ENCODE measurements at regions not wholly inside any gene's neighbourhood (a gene's known extent, or its start where the extent isn't known, plus 50 kb on each side); places are given as distances from the start of the nearest gene placed in this dataset.

DNA sequence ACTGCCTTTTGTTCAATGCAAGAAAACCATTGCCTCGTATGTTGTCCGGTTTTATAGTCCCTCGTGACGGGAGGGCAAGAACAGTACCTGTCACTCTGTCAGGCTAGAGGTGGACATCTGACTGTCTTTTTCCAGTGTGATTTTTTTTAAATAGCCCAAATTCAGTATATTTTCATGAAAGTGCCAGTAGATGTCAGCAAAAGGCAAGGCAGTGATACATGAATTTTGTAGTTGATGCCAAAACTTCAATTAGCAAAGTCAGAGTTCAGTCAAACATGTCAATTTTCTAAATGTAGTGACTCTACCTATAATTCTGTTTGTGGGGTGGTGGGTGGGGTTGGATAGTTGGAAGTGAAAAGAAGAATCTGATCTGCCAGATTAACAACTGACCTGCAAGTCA lies 296.0 kb upstream of the MC4R start:
- Histone ChIP-seq H3K18ac (ENCODE audit: low read length) (no peak overlapping the region), H3K9ac (ENCODE audit: low read length) (no peak overlapping the region), H3K4me1 (ENCODE audit: control insufficient read depth in 1 of 2, insufficient read depth in 2 of 2, low read length in 2 of 2) (no peaks in the 10 kb centered on the region), H2BK120ac (ENCODE audit: insufficient read depth, low read length, poor library complexity) (no peak overlapping the region), H3K79me2 (ENCODE audit: control insufficient read depth, insufficient read depth, low read length, poor library complexity) (no peaks in the 10 kb centered on the region), H2AK5ac (ENCODE audit: low read length) (no peak overlapping the region), H4K12ac (ENCODE audit: low read depth, low read length) (no peak overlapping the region), H3K23ac (ENCODE audit: low read length) (no peak overlapping the region), H3K27me3 (ENCODE audit: insufficient read depth, low read length) (no peaks in the 10 kb centered on the region), H2BK5ac (ENCODE audit: low read depth, low read length, poor library complexity) (no peak overlapping the region), H2BK12ac (ENCODE audit: low read length) (no peak overlapping the region), H2AFZ (ENCODE audit: insufficient read depth, low read length, poor library complexity) (no peak overlapping the region), H3K79me1 (ENCODE audit: low read length) (no peaks in the 10 kb centered on the region), H3K4me3 (ENCODE audit: low read depth, low read length) (no peak overlapping the region), H3K27ac (ENCODE audit: low read depth, low read length) (no peak overlapping the region), H4K91ac (ENCODE audit: low read depth, low read length) (no peak overlapping the region), H3K9me3 (ENCODE audit: insufficient read depth, low read depth, low read length) (peaks cover 1% of the 10 kb centered on the region), H3K4ac (ENCODE audit: low read depth, low read length) (no peak overlapping the region), H4K8ac (ENCODE audit: low read depth, low read length) (no peak overlapping the region), H3K36me3 (ENCODE audit: control insufficient read depth in 1 of 2, insufficient read depth in 2 of 2, low read length in 2 of 2) (no peaks in the 10 kb centered on the region), H3K4me2 (ENCODE audit: low read length) (no peak overlapping the region), H3K14ac (ENCODE audit: low read length) (no peak overlapping the region)
- WGBS (ENCODE audit: extremely low coverage, insufficient coverage, insufficient read length) = no CpG with 5 or more reads among the region's 4 CpGs
- DNase-seq = no peak

DNA sequence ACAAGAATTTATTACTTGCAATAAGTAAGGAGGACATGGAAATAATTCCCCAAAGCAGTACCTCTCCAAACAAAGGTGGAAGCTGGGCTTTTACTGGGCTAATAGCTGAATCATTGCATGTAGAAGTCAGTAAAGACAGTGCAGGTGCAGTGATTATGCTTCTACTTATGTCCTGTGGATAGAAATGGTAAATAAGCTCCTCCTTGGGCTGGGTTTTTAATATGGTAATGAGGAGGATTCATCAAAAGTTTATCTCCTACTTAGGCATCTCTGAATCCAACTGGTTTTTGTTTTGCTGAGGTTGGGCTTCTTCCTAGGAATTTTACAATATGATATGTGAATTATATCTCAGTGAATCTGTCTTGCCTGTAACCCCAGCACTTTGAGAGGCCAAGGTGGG lies 297.4 kb upstream of the MC4R start:
- H3K79me2 ChIP-seq (ENCODE audit: control insufficient read depth, insufficient read depth, low read length, poor library complexity) = no peaks in the 10 kb centered on the region
- no peak overlapping the region for H3K4me3 ChIP-seq (ENCODE audit: low read depth, low read length)
- no peak overlapping the region for H3K4ac ChIP-seq (ENCODE audit: low read depth, low read length)
- H2BK12ac ChIP-seq (ENCODE audit: low read length) = no peak overlapping the region
- H2AK5ac ChIP-seq (ENCODE audit: low read length) = no peak overlapping the region
- H3K9me3 ChIP-seq (ENCODE audit: insufficient read depth, low read depth, low read length) = no peaks in the 10 kb centered on the region
- H2BK5ac ChIP-seq (ENCODE audit: low read depth, low read length, poor library complexity) = no peak overlapping the region
- no peaks in the 10 kb centered on the region for H3K79me1 ChIP-seq (ENCODE audit: low read length)
- H3K27me3 ChIP-seq (ENCODE audit: insufficient read depth, low read length) = no peaks in the 10 kb centered on the region
- H2BK120ac ChIP-seq (ENCODE audit: insufficient read depth, low read length, poor library complexity) = no peak overlapping the region
- no peaks in the 10 kb centered on the region for H3K36me3 ChIP-seq (ENCODE audit: control insufficient read depth in 1 of 2, insufficient read depth in 2 of 2, low read length in 2 of 2)
- H3K4me2 ChIP-seq (ENCODE audit: low read length) = no peak overlapping the region
- H3K4me1 ChIP-seq (ENCODE audit: control insufficient read depth in 1 of 2, insufficient read depth in 2 of 2, low read length in 2 of 2) = no peaks in the 10 kb centered on the region
- DNase-seq = no peak
- H3K14ac ChIP-seq (ENCODE audit: low read length) = no peak overlapping the region
- H3K18ac ChIP-seq (ENCODE audit: low read length) = no peak overlapping the region
- no peak overlapping the region for H4K8ac ChIP-seq (ENCODE audit: low read depth, low read length)
- no peak overlapping the region for H2AFZ ChIP-seq (ENCODE audit: insufficient read depth, low read length, poor library complexity)
- H3K23ac ChIP-seq (ENCODE audit: low read length) = no peak overlapping the region
- H4K12ac ChIP-seq (ENCODE audit: low read depth, low read length) = no peak overlapping the region
- no peak overlapping the region for H4K91ac ChIP-seq (ENCODE audit: low read depth, low read length)
- H3K9ac ChIP-seq (ENCODE audit: low read length) = no peak overlapping the region
- no peak overlapping the region for H3K27ac ChIP-seq (ENCODE audit: low read depth, low read length)

DNA sequence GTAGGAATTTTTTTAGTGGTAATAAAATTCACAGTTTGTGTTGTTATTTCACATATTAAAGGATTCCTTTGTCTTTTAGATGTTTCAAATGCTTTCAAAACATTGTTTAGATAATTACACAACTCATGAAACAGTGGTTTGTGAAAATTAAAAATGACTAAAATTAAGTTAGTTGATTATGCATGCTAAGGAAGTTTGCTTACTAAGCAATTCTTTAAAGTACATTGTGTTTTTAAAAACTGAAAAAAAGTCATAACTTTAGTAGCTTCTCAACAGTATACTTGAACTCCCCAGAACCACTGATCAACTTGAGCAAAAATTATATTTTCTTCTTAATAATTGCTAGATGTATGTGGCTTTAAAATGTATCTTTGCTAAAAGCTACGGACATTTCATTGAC lies 298.4 kb upstream of the MC4R start:
- Histone ChIP-seq H3K36me3 (ENCODE audit: control insufficient read depth in 1 of 2, insufficient read depth in 2 of 2, low read length in 2 of 2) (no peaks in the 10 kb centered on the region), H3K4ac (ENCODE audit: low read depth, low read length) (no peak overlapping the region), H3K9ac (ENCODE audit: low read length) (no peak overlapping the region), H4K8ac (ENCODE audit: low read depth, low read length) (no peak overlapping the region), H4K91ac (ENCODE audit: low read depth, low read length) (no peak overlapping the region), H3K79me2 (ENCODE audit: control insufficient read depth, insufficient read depth, low read length, poor library complexity) (no peaks in the 10 kb centered on the region), H3K14ac (ENCODE audit: low read length) (no peak overlapping the region), H3K4me1 (ENCODE audit: control insufficient read depth in 1 of 2, insufficient read depth in 2 of 2, low read length in 2 of 2) (no peaks in the 10 kb centered on the region), H3K9me3 (ENCODE audit: insufficient read depth, low read depth, low read length) (no peaks in the 10 kb centered on the region), H2AK5ac (ENCODE audit: low read length) (no peak overlapping the region), H2BK5ac (ENCODE audit: low read depth, low read length, poor library complexity) (no peak overlapping the region), H2BK120ac (ENCODE audit: insufficient read depth, low read length, poor library complexity) (no peak overlapping the region), H4K12ac (ENCODE audit: low read depth, low read length) (no peak overlapping the region), H3K4me3 (ENCODE audit: low read depth, low read length) (no peak overlapping the region), H3K23ac (ENCODE audit: low read length) (no peak overlapping the region), H2AFZ (ENCODE audit: insufficient read depth, low read length, poor library complexity) (no peak overlapping the region), H3K27ac (ENCODE audit: low read depth, low read length) (no peak overlapping the region), H3K4me2 (ENCODE audit: low read length) (no peak overlapping the region), H3K18ac (ENCODE audit: low read length) (no peak overlapping the region), H3K79me1 (ENCODE audit: low read length) (no peaks in the 10 kb centered on the region), H3K27me3 (ENCODE audit: insufficient read depth, low read length) (no peaks in the 10 kb centered on the region), H2BK12ac (ENCODE audit: low read length) (no peak overlapping the region)
- no peak for DNase-seq
- WGBS (ENCODE audit: extremely low coverage, insufficient coverage, insufficient read length) = no CpG with 5 or more reads among the region's 1 CpG

DNA sequence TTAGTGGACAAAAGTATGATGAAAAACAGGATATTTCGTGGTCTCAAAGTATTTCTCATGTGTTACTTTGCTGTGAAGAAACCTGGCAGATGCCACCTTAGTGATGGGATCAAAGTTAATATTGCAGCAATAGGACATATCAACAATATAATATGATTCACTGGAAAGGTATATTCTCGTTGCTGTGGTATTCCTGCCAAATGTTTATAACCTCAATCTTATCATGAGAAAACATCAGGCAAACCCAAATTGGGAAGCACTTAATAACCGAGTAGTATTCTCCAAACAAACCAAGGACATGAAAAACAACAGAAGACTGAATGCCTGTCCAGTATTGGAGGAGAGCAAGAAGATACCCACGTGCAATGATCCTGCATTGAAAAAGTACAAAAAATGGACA lies 302.6 kb upstream of the MC4R start:
- Histone ChIP-seq H3K36me3 (ENCODE audit: control insufficient read depth in 1 of 2, insufficient read depth in 2 of 2, low read length in 2 of 2) (no peaks in the 10 kb centered on the region), H3K14ac (ENCODE audit: low read length) (no peak overlapping the region), H3K18ac (ENCODE audit: low read length) (no peak overlapping the region), H2BK5ac (ENCODE audit: low read depth, low read length, poor library complexity) (no peak overlapping the region), H3K4me3 (ENCODE audit: low read depth, low read length) (no peak overlapping the region), H4K12ac (ENCODE audit: low read depth, low read length) (no peak overlapping the region), H2BK12ac (ENCODE audit: low read length) (no peak overlapping the region), H3K4me1 (ENCODE audit: control insufficient read depth in 1 of 2, insufficient read depth in 2 of 2, low read length in 2 of 2) (no peaks in the 10 kb centered on the region), H2BK120ac (ENCODE audit: insufficient read depth, low read length, poor library complexity) (no peak overlapping the region), H3K9ac (ENCODE audit: low read length) (no peak overlapping the region), H4K91ac (ENCODE audit: low read depth, low read length) (no peak overlapping the region), H2AFZ (ENCODE audit: insufficient read depth, low read length, poor library complexity) (no peak overlapping the region), H3K4ac (ENCODE audit: low read depth, low read length) (no peak overlapping the region), H3K23ac (ENCODE audit: low read length) (no peak overlapping the region), H3K9me3 (ENCODE audit: insufficient read depth, low read depth, low read length) (no peaks in the 10 kb centered on the region), H2AK5ac (ENCODE audit: low read length) (no peak overlapping the region), H4K8ac (ENCODE audit: low read depth, low read length) (no peak overlapping the region), H3K27ac (ENCODE audit: low read depth, low read length) (no peak overlapping the region), H3K79me2 (ENCODE audit: control insufficient read depth, insufficient read depth, low read length, poor library complexity) (no peaks in the 10 kb centered on the region), H3K27me3 (ENCODE audit: insufficient read depth, low read length) (no peaks in the 10 kb centered on the region), H3K79me1 (ENCODE audit: low read length) (no peaks in the 10 kb centered on the region), H3K4me2 (ENCODE audit: low read length) (no peak overlapping the region)
- no CpG with 5 or more reads among the region's 4 CpGs for WGBS (ENCODE audit: extremely low coverage, insufficient coverage, insufficient read length)
- no peak for DNase-seq

DNA sequence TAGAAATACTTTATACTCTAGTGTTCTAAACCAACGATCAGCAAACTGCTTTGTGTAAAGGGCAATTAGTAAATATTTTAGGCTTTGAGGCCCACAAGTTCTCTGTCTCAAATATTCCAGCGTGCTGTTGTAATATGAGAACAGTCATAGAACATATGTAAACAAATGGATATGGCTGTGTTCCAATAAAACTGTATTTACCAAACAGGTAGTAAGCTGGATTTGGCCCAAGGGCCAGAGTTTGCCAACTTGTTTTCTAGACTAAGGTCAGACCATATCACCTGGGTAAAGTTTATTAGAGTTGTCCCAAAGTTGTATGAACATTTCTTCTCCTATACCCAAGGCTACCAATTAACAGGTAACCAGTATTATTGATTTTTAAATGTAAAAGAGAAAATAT lies 303.2 kb upstream of the MC4R start:
- Histone ChIP-seq H3K27me3 (ENCODE audit: insufficient read depth, low read length) (no peaks in the 10 kb centered on the region), H4K12ac (ENCODE audit: low read depth, low read length) (no peak overlapping the region), H3K4me3 (ENCODE audit: low read depth, low read length) (no peak overlapping the region), H3K18ac (ENCODE audit: low read length) (no peak overlapping the region), H3K14ac (ENCODE audit: low read length) (no peak overlapping the region), H3K9ac (ENCODE audit: low read length) (no peak overlapping the region), H3K23ac (ENCODE audit: low read length) (no peak overlapping the region), H3K4me2 (ENCODE audit: low read length) (no peak overlapping the region), H4K8ac (ENCODE audit: low read depth, low read length) (no peak overlapping the region), H2AK5ac (ENCODE audit: low read length) (no peak overlapping the region), H3K9me3 (ENCODE audit: insufficient read depth, low read depth, low read length) (no peaks in the 10 kb centered on the region), H3K79me1 (ENCODE audit: low read length) (no peaks in the 10 kb centered on the region), H4K91ac (ENCODE audit: low read depth, low read length) (no peak overlapping the region), H2BK5ac (ENCODE audit: low read depth, low read length, poor library complexity) (no peak overlapping the region), H2BK120ac (ENCODE audit: insufficient read depth, low read length, poor library complexity) (no peak overlapping the region), H2BK12ac (ENCODE audit: low read length) (no peak overlapping the region), H3K36me3 (ENCODE audit: control insufficient read depth in 1 of 2, insufficient read depth in 2 of 2, low read length in 2 of 2) (no peaks in the 10 kb centered on the region), H3K79me2 (ENCODE audit: control insufficient read depth, insufficient read depth, low read length, poor library complexity) (no peaks in the 10 kb centered on the region), H3K4me1 (ENCODE audit: control insufficient read depth in 1 of 2, insufficient read depth in 2 of 2, low read length in 2 of 2) (no peaks in the 10 kb centered on the region), H2AFZ (ENCODE audit: insufficient read depth, low read length, poor library complexity) (no peak overlapping the region), H3K27ac (ENCODE audit: low read depth, low read length) (no peak overlapping the region), H3K4ac (ENCODE audit: low read depth, low read length) (no peak overlapping the region)
- DNase-seq = no peak
- WGBS (ENCODE audit: extremely low coverage, insufficient coverage, insufficient read length) = no CpG with 5 or more reads among the region's 2 CpGs
